ENCODE measurements at regions not wholly inside any gene's neighbourhood (a gene's known extent, or its start where the extent isn't known, plus 50 kb on each side); places are given as distances from the start of the nearest gene placed in this dataset.

GRCh38 chr2:128395640-128396499 is 77.2 kb upstream of the HS6ST1 start:
- no peak for TF ChIP-seq CTCF (IDR thresholded peaks at IDR 0.05)
- Histone ChIP-seq H3K27me3 (no peaks in the 10 kb centered on the region), H3K4me1 (ENCODE audit: control insufficient read depth in 1 of 2, insufficient read depth in 1 of 2, low read depth in 1 of 2, low read length in 1 of 2) (no peaks in the 10 kb centered on the region), H3K27ac (no peak overlapping the region), H3K4me3 (ENCODE audit: low read depth in 1 of 2, low read length in 1 of 2) (no peak overlapping the region), H3K9me3 (no peaks in the 10 kb centered on the region), H3K36me3 (no peaks in the 10 kb centered on the region)

DNA sequence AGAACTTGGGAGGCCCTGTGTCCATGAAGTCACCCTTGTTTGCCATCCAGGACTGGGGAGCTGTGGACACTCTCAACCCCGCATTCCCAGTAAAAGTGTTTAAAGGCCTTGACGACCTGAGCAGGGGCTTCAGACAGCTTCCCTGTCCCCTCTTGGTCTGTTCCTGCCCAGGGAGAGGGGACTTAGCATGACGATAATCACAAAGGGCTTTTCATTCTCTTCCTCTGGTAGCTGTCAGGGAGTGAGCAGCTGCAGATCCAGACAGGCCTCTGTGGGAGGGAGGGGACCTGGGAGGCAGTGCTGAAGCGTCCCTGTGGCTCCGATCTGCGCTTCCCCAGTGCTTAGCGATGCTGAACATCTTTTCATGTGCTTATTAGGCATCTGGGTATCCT is 77.8 kb upstream of the HS6ST1 start:
- H3K27me3 ChIP-seq, result no peaks in the 10 kb centered on the region
- no peaks in the 10 kb centered on the region for H3K4me1 ChIP-seq (ENCODE audit: control insufficient read depth in 1 of 2, insufficient read depth in 1 of 2, low read depth in 1 of 2, low read length in 1 of 2)
- no peak overlapping the region for H3K27ac ChIP-seq
- TF ChIP-seq CTCF (IDR thresholded peaks at IDR 0.05), result no peak
- H3K9me3 ChIP-seq, result no peaks in the 10 kb centered on the region
- H3K4me3 ChIP-seq (ENCODE audit: low read depth in 1 of 2, low read length in 1 of 2), result no peak overlapping the region
- H3K36me3 ChIP-seq, result no peaks in the 10 kb centered on the region

GRCh38 chr2:128396946-128397345 is 78.3 kb upstream of the HS6ST1 start:
- H3K36me3 ChIP-seq, result no peaks in the 10 kb centered on the region
- H3K9me3 ChIP-seq, result no peaks in the 10 kb centered on the region
- no peak overlapping the region for H3K4me3 ChIP-seq (ENCODE audit: low read depth in 1 of 2, low read length in 1 of 2)
- H3K27me3 ChIP-seq, result no peaks in the 10 kb centered on the region
- no peaks in the 10 kb centered on the region for H3K4me1 ChIP-seq (ENCODE audit: control insufficient read depth in 1 of 2, insufficient read depth in 1 of 2, low read depth in 1 of 2, low read length in 1 of 2)
- no peak for TF ChIP-seq CTCF (IDR thresholded peaks at IDR 0.05)
- H3K27ac ChIP-seq, result no peak overlapping the region

DNA sequence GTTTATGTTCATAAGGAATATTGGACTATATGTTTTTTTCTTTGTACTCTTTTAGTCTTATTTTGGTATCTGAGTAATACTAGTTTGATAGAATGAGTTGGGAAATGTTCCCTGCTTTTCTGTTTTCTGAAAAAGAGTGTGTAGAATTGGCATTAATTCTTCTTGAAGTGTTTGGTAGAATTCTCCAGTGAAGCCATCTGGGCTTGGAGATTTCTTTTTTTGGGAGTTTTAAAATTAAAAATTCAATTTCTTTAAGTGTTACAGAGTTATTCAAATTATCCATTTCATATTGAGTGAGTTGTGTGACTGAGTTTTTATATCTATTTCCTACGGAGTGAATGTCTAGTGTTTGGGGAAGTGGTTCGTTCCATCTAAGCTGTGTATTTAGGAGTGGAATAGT is 80.6 kb upstream of the HS6ST1 start:
- Histone ChIP-seq H3K9me3 (no peaks in the 10 kb centered on the region), H3K4me1 (ENCODE audit: control insufficient read depth in 1 of 2, insufficient read depth in 1 of 2, low read depth in 1 of 2, low read length in 1 of 2) (no peaks in the 10 kb centered on the region), H3K27me3 (no peaks in the 10 kb centered on the region), H3K27ac (no peak overlapping the region), H3K36me3 (no peaks in the 10 kb centered on the region), H3K4me3 (ENCODE audit: low read depth in 1 of 2, low read length in 1 of 2) (no peak overlapping the region)
- no peak for TF ChIP-seq CTCF (IDR thresholded peaks at IDR 0.05)

DNA sequence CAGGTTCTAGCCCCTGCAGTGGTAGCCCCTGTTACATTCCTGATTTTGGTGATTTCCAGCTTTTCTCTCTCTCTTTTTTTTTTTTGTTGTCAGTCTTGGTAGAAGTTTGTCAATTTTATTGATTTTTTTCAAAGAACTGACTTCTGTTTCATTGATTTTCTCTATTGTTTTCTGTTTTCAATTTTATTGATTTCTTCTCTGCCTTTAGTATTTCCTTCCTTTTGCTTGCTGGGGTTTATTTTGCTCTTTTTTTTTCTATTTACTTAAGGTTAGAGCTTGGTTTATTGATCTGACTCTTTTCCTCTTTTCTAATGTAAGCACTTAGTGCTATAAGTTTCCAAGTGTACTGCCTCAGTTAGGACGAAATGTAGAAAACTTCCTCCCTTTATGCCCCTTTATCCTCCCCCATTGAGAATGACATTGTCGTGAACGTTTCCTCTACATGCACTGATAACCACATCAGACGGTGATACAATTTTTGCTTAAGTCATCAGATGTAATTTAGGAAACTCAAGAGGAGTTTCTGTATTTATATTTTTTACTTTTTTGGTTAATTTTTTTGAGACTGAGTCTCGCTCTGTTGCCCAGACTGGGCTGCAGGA is 81.1 kb upstream of the HS6ST1 start:
- Histone ChIP-seq H3K9me3 (no peaks in the 10 kb centered on the region), H3K36me3 (no peaks in the 10 kb centered on the region), H3K27ac (no peak overlapping the region), H3K4me3 (ENCODE audit: low read depth in 1 of 2, low read length in 1 of 2) (no peak overlapping the region), H3K4me1 (ENCODE audit: control insufficient read depth in 1 of 2, insufficient read depth in 1 of 2, low read depth in 1 of 2, low read length in 1 of 2) (no peaks in the 10 kb centered on the region), H3K27me3 (no peaks in the 10 kb centered on the region)
- TF ChIP-seq CTCF (IDR thresholded peaks at IDR 0.05), result no peak
